HL-60 (cell line): ENCODE measurements at regions not wholly inside any gene's neighbourhood (a gene's known extent, or its start where the extent isn't known, plus 50 kb on each side); places are given as distances from the start of the nearest gene placed in this dataset.

Experiments
- DNase-seq, 2 experiments: peaks; one replicate each; pipeline ENCODE4 v3.0.0-alpha.2; 2010 to 2020; ENCODE audit warnings: low read depth in 1 of 2, low spot score in 1 of 2
- H3K27ac ChIP-seq: fragments of 250-450 bp; sonication (Bioruptor Pico); replicated peaks from 2 replicates; pipeline ENCODE4 v1.5.1; 2020; ENCODE audit warnings: mild to moderate bottlenecking, moderate library complexity
- H3K27me3 ChIP-seq: fragments of 250-450 bp; sonication (Bioruptor Pico); 2 replicates; pipeline ENCODE4 v1.5.1; 2021; ENCODE audit warnings: mild to moderate bottlenecking, moderate library complexity; ENCODE audit not compliant: insufficient read depth, poor library complexity, severe bottlenecking
- H3K4me3 ChIP-seq: replicated peaks from 2 replicates; pipeline ENCODE4 v1.5.1; 2011; ENCODE audit warnings: mild to moderate bottlenecking, control low read depth, low read length; ENCODE audit not compliant: insufficient read depth
- CTCF ChIP-seq: IDR thresholded peaks from one replicate; pipeline ENCODE4 v1.5.1; 2011; ENCODE audit warnings: low read length, control low read depth, inconsistent platforms; ENCODE audit not compliant: insufficient read depth
- GABPA ChIP-seq: IDR thresholded peaks from 2 replicates; pipeline ENCODE4 v1.6.1; 2012; ENCODE audit warnings: low read depth
- POLR2AphosphoS5 ChIP-seq: IDR thresholded peaks from 2 replicates; pipeline ENCODE4 v1.6.1; 2012; ENCODE audit warnings: low read depth
- REST ChIP-seq: IDR thresholded peaks from 2 replicates; pipeline ENCODE4 v1.6.1; 2012; ENCODE audit warnings: low read depth; ENCODE audit not compliant: insufficient replicate concordance
- SPI1 ChIP-seq: IDR thresholded peaks from 2 replicates; pipeline ENCODE4 v1.6.1; 2012; ENCODE audit warnings: low read depth, mild to moderate bottlenecking, borderline replicate concordance

GRCh38 chr3:181050738-181051137 lies 61.2 kb upstream of the DNAJC19 start:
- no peak overlapping the region for H3K4me3 ChIP-seq
- H3K27me3 ChIP-seq = peaks cover 2% of the 10 kb centered on the region
- TF ChIP-seq REST = no peak
- TF ChIP-seq SPI1 = no peak
- TF ChIP-seq POLR2AphosphoS5 = no peak
- no peak for TF ChIP-seq CTCF
- no peak for DNase-seq
- H3K27ac ChIP-seq = no peak overlapping the region

- no peak for DNase-seq
- Histone ChIP-seq H3K27ac (no peak overlapping the region), H3K27me3 (no peaks in the 10 kb centered on the region), H3K4me3 (no peak overlapping the region)
- TF ChIP-seq SPI1 = no peak
- TF ChIP-seq REST = no peak
- no peak for TF ChIP-seq POLR2AphosphoS5
- TF ChIP-seq GABPA = no peak
- TF ChIP-seq CTCF = no peak
Measured at GRCh38 chr3:181040030-181040429, 50.5 kb upstream of the DNAJC19 start.
